ENCODE measurements at regions not wholly inside any gene's neighbourhood (a gene's known extent, or its start where the extent isn't known, plus 50 kb on each side); places are given as distances from the start of the nearest gene placed in this dataset.

GRCh38 chr2:122643725-122644329 lies 888.4 kb downstream of the TSN start:
- TF ChIP-seq POLR2A (IDR thresholded peaks at IDR 0.05; ENCODE audit: extremely low read depth, insufficient read length) (no peak), CTCF (IDR thresholded peaks at IDR 0.05; ENCODE audit: low read depth, low read length) (no peak)
